ENCODE measurements at regions not wholly inside any gene's neighbourhood (a gene's known extent, or its start where the extent isn't known, plus 50 kb on each side); places are given as distances from the start of the nearest gene placed in this dataset.

DNA sequence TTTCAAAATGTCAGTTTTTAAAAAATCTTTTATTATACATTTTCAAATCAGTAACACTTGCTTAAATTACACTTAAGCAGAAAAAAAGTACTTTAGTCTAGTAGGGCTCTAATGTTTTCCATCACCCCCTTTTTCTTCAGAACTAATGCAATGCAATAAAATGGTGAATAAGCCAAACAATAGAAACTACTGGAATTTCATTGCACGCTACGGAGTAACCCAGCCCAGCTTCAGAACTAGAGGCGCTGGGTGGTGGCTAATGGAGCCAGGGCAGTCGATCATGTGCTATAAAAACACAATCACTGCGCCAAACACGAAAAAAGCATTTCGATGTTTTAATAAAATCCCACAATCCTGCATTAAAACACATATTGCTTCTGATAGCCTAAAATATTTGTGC, 59.9 kb upstream of the ODAD2 start:
- no peak for DNase-seq

DNA sequence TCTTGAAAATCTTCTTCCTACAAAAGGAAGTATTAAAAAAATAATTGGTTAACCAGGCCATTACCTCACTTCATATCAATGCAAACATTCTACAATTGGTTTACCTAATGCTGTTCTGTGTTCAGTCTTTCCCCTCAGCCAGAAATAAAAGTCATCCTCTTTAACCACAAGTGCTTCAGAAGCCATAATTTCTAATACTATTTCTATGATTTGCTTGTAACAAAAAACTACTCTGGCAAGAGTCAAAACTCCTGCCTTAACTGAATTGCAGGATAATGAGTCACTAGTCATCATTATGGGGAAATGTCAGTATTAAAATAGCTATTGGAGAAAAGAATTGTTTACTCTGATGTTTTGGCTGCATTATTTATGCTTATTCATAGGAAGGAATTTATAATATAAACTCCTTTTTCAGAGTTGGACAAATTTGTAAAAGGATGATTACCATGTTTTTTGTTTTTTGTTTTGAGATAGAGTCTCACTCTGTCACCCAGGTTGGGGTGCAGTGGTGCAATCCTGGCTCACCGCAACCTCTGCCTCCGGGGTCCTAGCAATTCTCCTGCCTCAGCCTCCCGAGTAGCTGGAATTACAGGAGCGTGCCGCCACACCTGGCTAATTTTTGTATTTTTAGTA, 55.5 kb upstream of the ODAD2 start:
- DNase-seq = no peak

DNA sequence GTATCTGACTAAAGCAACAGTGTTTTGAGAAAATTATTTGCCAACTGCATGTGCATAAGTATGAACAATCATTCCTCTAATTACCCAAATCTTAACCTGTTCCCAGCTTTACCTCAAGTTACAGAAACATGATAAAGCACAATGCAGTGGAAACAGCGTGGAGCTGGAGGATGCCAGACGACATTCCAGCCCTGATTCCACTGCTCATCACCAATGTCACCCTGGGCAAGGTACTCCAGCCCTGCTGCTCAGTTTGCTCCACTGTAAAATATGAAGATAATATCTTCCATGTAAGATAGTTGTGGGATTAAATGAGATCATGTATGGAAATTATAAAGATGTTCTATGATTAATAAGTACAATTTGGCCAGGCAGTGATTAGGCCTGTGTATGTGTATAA, 50.4 kb upstream of the ODAD2 start:
- no peak for DNase-seq

Measured in effector CD8-positive, alpha-beta T cell (primary cell).